Upper lobe of left lung (tissue), 6 donors: ENCODE measurements at regions not wholly inside any gene's neighbourhood (a gene's known extent, or its start where the extent isn't known, plus 50 kb on each side); places are given as distances from the start of the nearest gene placed in this dataset.

Experiments
- ATAC-seq, 2 donors: fragments of 200-7000 bp; cut with Tn5 transposase; one replicate each; pipeline ENCODE4 v1.9.1; 2022; ENCODE audit warnings: mild to moderate bottlenecking in 2 of 2, moderate library complexity in 2 of 2; ENCODE audit not compliant: low FRiP score in 2 of 2
- DNase-seq, 2 donors: peaks; one replicate each; pipeline ENCODE4 v3.0.0-alpha.2; 2019 to 2020
- H3K27ac ChIP-seq, 4 donors: fragments of 200-600 bp; sonication (generic); one replicate each; pipeline ENCODE4 v1.5.1; 2016 to 2019
- H3K27me3 ChIP-seq, 4 donors: fragments of 200-600 bp; sonication (generic); one replicate each; pipeline ENCODE4 v1.5.1; 2017 to 2019
- H3K36me3 ChIP-seq, 4 donors: fragments of 200-600 bp; sonication (generic); one replicate each; pipeline ENCODE4 v1.5.1; 2016 to 2019
- H3K4me1 ChIP-seq, 4 donors: fragments of 200-600 bp; sonication (generic); one replicate each; pipeline ENCODE4 v1.5.1; 2018 to 2019
- H3K4me3 ChIP-seq, 4 donors: fragments of 200-600 bp; sonication (generic); one replicate each; pipeline ENCODE4 v1.5.1; 2017 to 2019; ENCODE audit warnings: mild to moderate bottlenecking in 2 of 4, moderate library complexity in 1 of 4
- H3K9me3 ChIP-seq, 4 donors: fragments of 200-600 bp; sonication (generic); one replicate each; pipeline ENCODE4 v1.5.1; 2018 to 2019
- CTCF ChIP-seq, 6 experiments: fragments of 450-650 bp in 4 of 6; fragments of 200-600 bp in 2 of 6; sonication (generic) in 2 of 6; IDR thresholded peaks; one replicate each; pipeline ENCODE4 v1.5.1; 2016 to 2019; ENCODE audit warnings: antibody characterized with exemption in 6 of 6
- EP300 ChIP-seq, 4 donors: sonication (generic); formaldehyde crosslinking; IDR thresholded peaks; one replicate each; pipeline ENCODE4 v1.5.1; 2017; ENCODE audit warnings: antibody characterized with exemption in 4 of 4, control low read depth in 2 of 4
- POLR2A ChIP-seq, 4 donors: fragments of 450-650 bp; IDR thresholded peaks; one replicate each; pipeline ENCODE4 v1.5.1; 2016 to 2017; ENCODE audit warnings: antibody characterized with exemption in 4 of 4, mild to moderate bottlenecking in 2 of 4
- POLR2AphosphoS5 ChIP-seq, 2 donors: sonication (generic); formaldehyde crosslinking; IDR thresholded peaks; one replicate each; pipeline ENCODE4 v1.5.1; 2017; ENCODE audit warnings: antibody characterized with exemption in 2 of 2
- WGBS, 2 donors: methylation state at CpG; one replicate each; pipeline ENCODE4 v1.1.5; 2017 to 2018; 5-methylcytosine and 5-hydroxymethylcytosine counted together
- donor health status: DM: no; HTN: no; CAD: no; lungs with moderate emphysema.
- donor health status: DM: no; HTN: yes; CAD: no; lungs with severe emphysema.

DNA sequence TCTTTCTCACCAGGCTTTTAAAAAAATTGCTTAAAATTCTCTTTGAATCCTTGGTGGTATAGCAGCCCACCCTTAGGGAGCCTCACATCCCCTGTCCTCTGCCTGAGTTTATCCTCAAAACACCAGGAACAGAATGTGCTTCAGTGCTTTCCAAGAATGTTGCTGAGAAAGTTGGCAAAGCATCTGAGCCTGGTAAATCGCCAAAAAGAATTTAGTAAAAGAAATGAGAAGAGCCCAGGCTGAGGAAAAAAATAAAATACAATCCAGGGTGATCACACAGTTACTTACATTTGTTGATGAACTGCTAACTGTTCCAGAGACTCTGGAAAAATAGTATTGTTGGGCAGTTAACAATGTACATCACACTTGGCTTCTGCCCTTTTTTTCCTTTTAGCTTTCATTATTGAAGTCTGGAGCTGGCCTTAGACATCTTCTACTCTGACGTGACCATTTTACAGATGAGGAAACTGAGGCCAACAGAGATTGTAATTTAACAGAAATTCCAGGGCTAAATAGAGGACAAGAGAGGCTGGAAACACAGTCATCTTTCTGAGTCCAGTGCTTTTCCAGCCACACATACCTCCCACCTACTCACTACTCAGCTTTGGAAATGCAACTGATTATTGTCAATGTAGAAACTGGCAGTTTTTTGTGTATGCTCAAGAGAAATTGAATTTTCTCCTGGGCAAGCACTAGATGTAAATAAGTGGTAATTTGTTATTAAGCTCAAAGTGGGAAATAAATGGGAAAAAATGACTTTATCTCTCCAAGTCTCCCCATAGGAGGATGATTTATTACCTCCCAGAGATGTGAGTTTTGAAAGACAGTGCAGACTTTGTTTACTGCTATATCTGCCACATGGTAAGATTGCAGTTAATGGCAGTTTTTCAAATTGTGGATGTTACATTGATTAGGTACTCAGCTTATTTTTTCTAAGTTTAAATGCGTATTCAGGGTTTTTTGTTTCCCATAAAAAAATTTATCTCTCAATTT is 86.7 kb upstream of the ALDH1A1 start:
- no peak for DNase-seq
- peak; percentile 30 to 66 for ATAC-seq

DNA sequence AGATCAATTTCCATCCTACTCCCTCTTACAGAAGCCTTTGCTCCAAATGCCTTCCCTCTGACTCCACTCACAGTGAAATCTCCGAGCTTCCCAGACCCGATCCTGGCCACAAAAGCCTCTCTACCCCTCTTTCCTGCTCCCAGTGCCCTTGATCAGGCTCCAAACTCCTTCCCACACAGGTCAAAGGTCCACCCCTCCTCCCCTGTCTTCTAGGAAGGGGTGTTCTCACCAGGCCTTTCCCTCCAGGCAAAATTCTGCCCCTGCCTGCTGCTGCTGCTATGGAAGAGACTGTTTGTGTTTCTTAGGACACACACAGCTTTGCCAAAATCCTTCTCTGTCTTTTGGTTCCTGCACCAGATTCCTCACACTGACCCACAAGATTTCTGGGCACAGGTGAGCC is 85.8 kb upstream of the ALDH1A1 start:
- no peak overlapping the region for H3K4me3 ChIP-seq
- H3K9me3 ChIP-seq, result no peaks in the 10 kb centered on the region
- TF ChIP-seq POLR2AphosphoS5 (IDR thresholded peaks at IDR 0.05), result peak in 1 of 2 donors; percentile 31
- TF ChIP-seq CTCF (IDR thresholded peaks at IDR 0.05), result no peak
- no peak for TF ChIP-seq EP300 (IDR thresholded peaks at IDR 0.05)
- no peak for TF ChIP-seq POLR2A (IDR thresholded peaks at IDR 0.05)
- H3K27me3 ChIP-seq, result no peaks in the 10 kb centered on the region
- ATAC-seq (peak; percentile 38 to 71), DNase-seq (peak in 1 of 2 donors; percentile 23)
- no peaks in the 10 kb centered on the region for H3K36me3 ChIP-seq
- H3K4me1 ChIP-seq, result peaks cover 0 to 8% (median 5%) of the 10 kb centered on the region in 4 donors
- peak overlapping the region; percentile 16 to 68 (median 41) for H3K27ac ChIP-seq
- WGBS, 2 donors, result 39 to 50% methylated on average over 2 of the region's 2 CpGs

More for the DNA sequence above, 86.7 kb upstream of the ALDH1A1 start:
- Histone ChIP-seq H3K27me3 (no peaks in the 10 kb centered on the region), H3K9me3 (no peaks in the 10 kb centered on the region), H3K27ac (peak overlapping the region in 2 of 4 donors; percentile 59 to 68), H3K4me1 (peaks cover 0 to 8% (median 5%) of the 10 kb centered on the region in 4 donors), H3K4me3 (no peak overlapping the region), H3K36me3 (no peaks in the 10 kb centered on the region)
- TF ChIP-seq POLR2AphosphoS5 (IDR thresholded peaks at IDR 0.05) (peak; percentile 13 to 47), CTCF (IDR thresholded peaks at IDR 0.05) (no peak), EP300 (IDR thresholded peaks at IDR 0.05) (peak in 2 of 4 donors; percentile 32 to 54)
- 74 to 76% methylated on average over 3 of the region's 3 CpGs for WGBS, 2 donors

- WGBS, 2 donors, result 72 to 77% methylated on average over 4 of the region's 4 CpGs
Observed at GRCh38 chr9:73038089-73038509, 85.2 kb upstream of the ALDH1A1 start.

DNA sequence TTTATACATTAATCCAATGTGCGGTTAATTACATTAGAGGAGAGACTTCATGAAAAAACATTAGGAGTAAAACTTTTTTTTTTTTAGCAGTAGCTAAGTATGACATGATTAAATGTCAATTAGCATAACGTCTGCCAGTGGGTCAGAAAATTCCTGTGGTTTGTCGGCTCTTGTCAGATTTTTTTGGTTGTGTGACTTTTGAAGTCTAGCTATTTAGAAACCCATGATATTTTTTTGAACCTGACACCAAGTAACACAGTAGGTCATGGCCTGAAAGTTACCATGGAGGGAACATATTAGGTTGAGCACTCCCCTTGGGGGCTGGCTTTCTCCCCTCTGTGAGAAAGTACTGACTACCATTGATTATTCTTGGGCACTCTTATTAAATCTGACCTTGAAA is 84.8 kb upstream of the ALDH1A1 start:
- Histone ChIP-seq H3K27ac (peak overlapping the region in 1 of 4 donors; percentile 59), H3K36me3 (no peaks in the 10 kb centered on the region), H3K4me1 (peaks cover 0 to 8% (median 5%) of the 10 kb centered on the region in 4 donors), H3K27me3 (no peaks in the 10 kb centered on the region), H3K9me3 (no peaks in the 10 kb centered on the region), H3K4me3 (no peak overlapping the region)
- ATAC-seq, result no peak
- no peak for TF ChIP-seq POLR2A (IDR thresholded peaks at IDR 0.05)
- TF ChIP-seq CTCF (IDR thresholded peaks at IDR 0.05), result no peak
- TF ChIP-seq EP300 (IDR thresholded peaks at IDR 0.05), result no peak
- no peak for TF ChIP-seq POLR2AphosphoS5 (IDR thresholded peaks at IDR 0.05)
- WGBS, 2 donors, result 54 to 58% methylated on average over 3 of the region's 3 CpGs
- DNase-seq, result no peak

More at GRCh38 chr9:73038089-73038509, 85.2 kb upstream of the ALDH1A1 start:
- no peak for ATAC-seq
- DNase-seq, result no peak
- Histone ChIP-seq H3K36me3 (no peaks in the 10 kb centered on the region), H3K27ac (peak overlapping the region in 3 of 4 donors; percentile 16 to 68 (median 59)), H3K4me3 (no peak overlapping the region), H3K9me3 (no peaks in the 10 kb centered on the region), H3K4me1 (peaks cover 0 to 8% (median 5%) of the 10 kb centered on the region in 4 donors), H3K27me3 (no peaks in the 10 kb centered on the region)
- TF ChIP-seq CTCF (IDR thresholded peaks at IDR 0.05) (no peak), EP300 (IDR thresholded peaks at IDR 0.05) (no peak), POLR2A (IDR thresholded peaks at IDR 0.05) (no peak), POLR2AphosphoS5 (IDR thresholded peaks at IDR 0.05) (no peak)
